HepG2 (cell line): ENCODE measurements at regions not wholly inside any gene's neighbourhood (a gene's known extent, or its start where the extent isn't known, plus 50 kb on each side); places are given as distances from the start of the nearest gene placed in this dataset.

Source experiments
- ATAC-seq: fragments of 200-7000 bp; cut with Tn5 transposase; 3 replicates; pipeline ENCODE4 v1.9.1; 2020; ENCODE audit warnings: mild to moderate bottlenecking, moderate library complexity
- BruUV-seq: library from RNA; stranded (reverse); fragments of 400-500 nt; replicated peaks from 2 replicates; lab custom pipeline; 2021; lab: Mats Ljungman, UMichigan
- CTCF ChIA-PET: fragments of 300-600 bp; formaldehyde crosslinking; extraction: SDS; loops from one replicate; lab custom pipeline; 2021; ENCODE audit warnings: low total read pairs, inconsistent platforms, low intra/inter-chr PET ratio; lab: Yijun Ruan, JAX
- POLR2A ChIA-PET: fragments of 350-600 bp; sonication (Branson Sonifier 250); formaldehyde crosslinking; loops from one replicate; lab custom pipeline; 2020; ENCODE audit warnings: antibody characterized with exemption, inconsistent platforms; lab: Yijun Ruan, JAX
- DNase-seq: peaks from one replicate; pipeline ENCODE4 v3.0.0-alpha.2; 2015; ENCODE audit warnings: low spot score
- FAIRE-seq: peaks from 3 replicates; lab custom pipeline; 2011; peaks lifted over from hg19 to GRCh38; lab: Jason Lieb, UNC
- H2AFZ ChIP-seq: one replicate; pipeline ENCODE4 v1.6.1; 2011; ENCODE audit warnings: low read length, inconsistent platforms
- H3K27ac ChIP-seq: fragments of 300-600 bp; 3 replicates; pipeline ENCODE4 v1.8.0; 2011; ENCODE audit warnings: mixed run types, mild to moderate bottlenecking, mixed read lengths, low read length, inconsistent platforms; ENCODE audit not compliant: insufficient read depth; ENCODE audit errors: extremely low read length
- H3K27me3 ChIP-seq, 2 experiments: fragments of 200-600 bp in 1 of 2; 2 replicates in 1 of 2; 3 replicates in 1 of 2; pipeline versions ENCODE4 v1.6.0 to v1.8.0; 2011; ENCODE audit warnings: low read length in 2 of 2, mild to moderate bottlenecking in 2 of 2, moderate library complexity in 2 of 2, inconsistent platforms in 1 of 2; ENCODE audit not compliant: insufficient read depth in 2 of 2, control insufficient read depth in 1 of 2
- H3K36me3 ChIP-seq, 2 experiments: fragments of 200-600 bp in 1 of 2; replicated peaks in 1 of 2; 2 replicates in 1 of 2; 3 replicates in 1 of 2; pipeline versions ENCODE4 v1.5.1 to v1.8.0; 2011; ENCODE audit warnings: low read length in 2 of 2, inconsistent platforms in 1 of 2; ENCODE audit not compliant: insufficient read depth in 2 of 2, control insufficient read depth in 1 of 2
- H3K4me1 ChIP-seq: 2 replicates; pipeline ENCODE4 v1.5.1; 2012; ENCODE audit warnings: low read length, inconsistent platforms; ENCODE audit not compliant: insufficient read depth
- H3K4me2 ChIP-seq: 2 replicates; pipeline ENCODE4 v1.6.0; 2011; ENCODE audit warnings: low read depth, low read length, inconsistent platforms
- H3K4me3 ChIP-seq, 3 experiments: fragments of 200-600 bp in 1 of 3; sonication (generic), shearing (Covaris generic) in 1 of 3; replicated peaks in 1 of 3; 2 replicates each; pipeline ENCODE4 v1.5.1; 2011 to 2016; ENCODE audit warnings: low read length in 3 of 3, inconsistent platforms in 2 of 3, low read depth in 2 of 3, mild to moderate bottlenecking in 2 of 3, control low read depth in 1 of 3, mixed read lengths in 1 of 3; ENCODE audit not compliant: insufficient read depth in 1 of 3
- H3K79me2 ChIP-seq: one replicate; pipeline ENCODE4 v1.6.1; 2011; ENCODE audit warnings: low read length, inconsistent platforms; ENCODE audit not compliant: insufficient read depth
- H3K9ac ChIP-seq: 2 replicates; pipeline ENCODE4 v1.6.0; 2011; ENCODE audit warnings: mild to moderate bottlenecking, low read depth, low read length, inconsistent platforms; ENCODE audit not compliant: insufficient read depth
- H3K9me3 ChIP-seq: 2 replicates; pipeline ENCODE4 v1.5.1; 2012; ENCODE audit warnings: mild to moderate bottlenecking, low read length
- H4K20me1 ChIP-seq: 2 replicates; pipeline ENCODE4 v1.6.0; 2011; ENCODE audit warnings: inconsistent platforms, mild to moderate bottlenecking, low read length, moderate library complexity; ENCODE audit not compliant: insufficient read depth
- HCFC1 ChIP-seq: fragments of 150-350 bp; IDR thresholded peaks from 2 replicates; pipeline ENCODE4 v1.6.1; 2014; ENCODE audit warnings: low read depth, low read length
- JUNB ChIP-seq: sonication (generic); formaldehyde crosslinking; IDR thresholded peaks from 2 replicates; pipeline ENCODE4 v1.8.0; 2022; ENCODE audit warnings: missing genetic modification reagents, mild to moderate bottlenecking, borderline replicate concordance
- NR2F1 ChIP-seq, 2 experiments: fragments of 450-650 bp in 1 of 2; formaldehyde crosslinking in 1 of 2; IDR thresholded peaks; 2 replicates each; pipeline versions ENCODE4 v1.5.0 to v1.6.1; 2016 to 2020; ENCODE audit warnings: mild to moderate bottlenecking in 1 of 2, missing compliant biosample characterization in 1 of 2, missing genetic modification reagents in 1 of 2, moderate library complexity in 1 of 2
- PAF1 ChIP-seq: IDR thresholded peaks from 2 replicates; pipeline ENCODE4 v1.6.1; 2016; ENCODE audit warnings: missing genetic modification reagents, missing compliant biosample characterization
- SMAD9 ChIP-seq: sonication (generic); formaldehyde crosslinking; IDR thresholded peaks from 2 replicates; pipeline ENCODE4 v1.5.1; 2020; ENCODE audit warnings: mild to moderate bottlenecking, missing genetic modification reagents
- ZNF33A ChIP-seq: sonication (generic); formaldehyde crosslinking; IDR thresholded peaks from 2 replicates; pipeline ENCODE4 v1.5.1; 2020; ENCODE audit warnings: missing genetic modification reagents, mild to moderate bottlenecking, moderate library complexity, borderline replicate concordance
- ZNF713 ChIP-seq: sonication (generic); formaldehyde crosslinking; IDR thresholded peaks from 2 replicates; pipeline ENCODE4 v1.4.0; 2020; ENCODE audit warnings: mild to moderate bottlenecking, missing genetic modification reagents
- ZNF850 ChIP-seq: sonication (generic); formaldehyde crosslinking; conservative IDR thresholded peaks from 2 replicates; pipeline ENCODE4 v1.9.0; 2021; ENCODE audit warnings: mild to moderate bottlenecking, missing genetic modification reagents
- ZSCAN31 ChIP-seq: sonication (generic); formaldehyde crosslinking; IDR thresholded peaks from 2 replicates; pipeline ENCODE4 v1.5.0; 2020; ENCODE audit warnings: low read depth, mild to moderate bottlenecking, missing genetic modification reagents
- WGBS: methylation state at CpG from one replicate; pipeline ENCODE4 v1.1.6; 2017; ENCODE audit warnings: low lambda C conversion rate; 5-methylcytosine and 5-hydroxymethylcytosine counted together
- in situ Hi-C: cut with HindIII; loops from 2 replicates; pipeline ENCODE4 v1.10.0; 2017; ENCODE audit warnings: low pct_unique_long_range_greater_than_20kb; ENCODE audit not compliant: extremely low pct_ligation_motif_present
- intact Hi-C: fragments of 100-400 bp; cut with micrococcal nuclease; formaldehyde crosslinking; loops from one replicate; pipeline ENCODE4 v1.10.0; 2022; ENCODE audit not compliant: unreplicated experiment
- TF ChIP-seq, protein P1 (sequence below): sonication (generic); IDR thresholded peaks from 2 replicates; pipeline ENCODE4 v1.6.1; 2016; ENCODE audit warnings: low read depth, borderline replicate concordance
- TF ChIP-seq, protein P2 (sequence below): sonication (generic); formaldehyde crosslinking; IDR thresholded peaks from 2 replicates; pipeline ENCODE4 v1.5.0; 2020; ENCODE audit warnings: mild to moderate bottlenecking, missing genetic modification reagents
- TF ChIP-seq, protein P3 (sequence below): sonication (generic); formaldehyde crosslinking; IDR thresholded peaks from 2 replicates; pipeline ENCODE4 v1.9.0; 2021; ENCODE audit warnings: missing genetic modification reagents, mild to moderate bottlenecking, borderline replicate concordance
- TF ChIP-seq, protein P4 (sequence below): sonication (generic); formaldehyde crosslinking; IDR thresholded peaks from 2 replicates; pipeline ENCODE4 v1.5.0; 2020; ENCODE audit warnings: mild to moderate bottlenecking, missing genetic modification reagents, borderline replicate concordance
- TF ChIP-seq, protein P5 (sequence below): sonication (generic); formaldehyde crosslinking; IDR thresholded peaks from 2 replicates; pipeline ENCODE4 v1.4.0; 2020; ENCODE audit warnings: mild to moderate bottlenecking, missing genetic modification reagents

DNA sequence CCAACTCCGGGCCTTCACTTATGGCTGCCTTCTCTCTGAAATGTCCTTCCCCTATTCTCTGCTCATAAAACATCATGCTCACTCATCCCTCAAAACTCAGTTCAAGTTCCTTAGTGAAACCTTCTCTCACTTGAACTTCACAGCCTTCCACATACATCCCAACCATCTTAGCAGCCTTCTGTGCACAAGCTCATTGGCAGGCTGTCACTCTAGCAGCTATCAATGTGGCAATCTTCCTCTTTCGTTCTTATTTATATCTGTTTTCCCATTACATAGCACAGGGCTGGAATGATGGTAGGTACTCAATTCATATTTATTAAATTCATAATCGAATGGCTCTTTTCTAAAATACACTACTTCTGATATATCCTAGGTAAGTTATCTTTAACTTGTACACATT lies 66.4 kb upstream of the MCTP2 start:
- in situ Hi-C loops = loop anchor here (5.0 to 10.0 kb wide), 2 partner anchors 157 to 300 kb away; no protein-coding TSS in a partner anchor
- BruUV-seq = no TSS peak
- WGBS = 34% methylated on average over 3 of the region's 3 CpGs

More for the DNA sequence above, 66.4 kb upstream of the MCTP2 start:
- no peak for FAIRE-seq
- no peak overlapping the region for H3K4me3 ChIP-seq
- no peak overlapping the region for H3K9ac ChIP-seq
- no peaks in the 10 kb centered on the region for H3K27me3 ChIP-seq
- no peaks in the 10 kb centered on the region for H3K9me3 ChIP-seq
- TF ChIP-seq NR2F1 (CRISPR knock-in tag; IDR thresholded peaks at IDR 0.05) = no peak
- no peak for TF ChIP-seq JUNB (CRISPR knock-in tag)
- TF ChIP-seq ZSCAN31 (CRISPR knock-in tag) = no peak
- TF ChIP-seq ZNF713 (CRISPR knock-in tag) = no peak
- no peak for TF ChIP-seq PAF1 (CRISPR knock-in tag)
- TF ChIP-seq, protein P1, sequence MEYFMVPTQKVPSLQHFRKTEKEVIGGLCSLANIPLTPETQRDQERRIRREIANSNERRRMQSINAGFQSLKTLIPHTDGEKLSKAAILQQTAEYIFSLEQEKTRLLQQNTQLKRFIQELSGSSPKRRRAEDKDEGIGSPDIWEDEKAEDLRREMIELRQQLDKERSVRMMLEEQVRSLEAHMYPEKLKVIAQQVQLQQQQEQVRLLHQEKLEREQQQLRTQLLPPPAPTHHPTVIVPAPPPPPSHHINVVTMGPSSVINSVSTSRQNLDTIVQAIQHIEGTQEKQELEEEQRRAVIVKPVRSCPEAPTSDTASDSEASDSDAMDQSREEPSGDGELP = no peak
- TF ChIP-seq ZNF850 = no peak
- TF ChIP-seq, protein P2, sequence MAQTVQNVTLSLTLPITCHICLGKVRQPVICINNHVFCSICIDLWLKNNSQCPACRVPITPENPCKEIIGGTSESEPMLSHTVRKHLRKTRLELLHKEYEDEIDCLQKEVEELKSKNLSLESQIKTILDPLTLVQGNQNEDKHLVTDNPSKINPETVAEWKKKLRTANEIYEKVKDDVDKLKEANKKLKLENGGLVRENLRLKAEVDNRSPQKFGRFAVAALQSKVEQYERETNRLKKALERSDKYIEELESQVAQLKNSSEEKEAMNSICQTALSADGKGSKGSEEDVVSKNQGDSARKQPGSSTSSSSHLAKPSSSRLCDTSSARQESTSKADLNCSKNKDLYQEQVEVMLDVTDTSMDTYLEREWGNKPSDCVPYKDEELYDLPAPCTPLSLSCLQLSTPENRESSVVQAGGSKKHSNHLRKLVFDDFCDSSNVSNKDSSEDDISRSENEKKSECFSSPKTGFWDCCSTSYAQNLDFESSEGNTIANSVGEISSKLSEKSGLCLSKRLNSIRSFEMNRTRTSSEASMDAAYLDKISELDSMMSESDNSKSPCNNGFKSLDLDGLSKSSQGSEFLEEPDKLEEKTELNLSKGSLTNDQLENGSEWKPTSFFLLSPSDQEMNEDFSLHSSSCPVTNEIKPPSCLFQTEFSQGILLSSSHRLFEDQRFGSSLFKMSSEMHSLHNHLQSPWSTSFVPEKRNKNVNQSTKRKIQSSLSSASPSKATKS = no peak
- TF ChIP-seq HCFC1 = no peak
- TF ChIP-seq SMAD9 (CRISPR knock-in tag) = no peak
- no peak for TF ChIP-seq ZNF33A (CRISPR knock-in tag)
- TF ChIP-seq, protein P3, sequence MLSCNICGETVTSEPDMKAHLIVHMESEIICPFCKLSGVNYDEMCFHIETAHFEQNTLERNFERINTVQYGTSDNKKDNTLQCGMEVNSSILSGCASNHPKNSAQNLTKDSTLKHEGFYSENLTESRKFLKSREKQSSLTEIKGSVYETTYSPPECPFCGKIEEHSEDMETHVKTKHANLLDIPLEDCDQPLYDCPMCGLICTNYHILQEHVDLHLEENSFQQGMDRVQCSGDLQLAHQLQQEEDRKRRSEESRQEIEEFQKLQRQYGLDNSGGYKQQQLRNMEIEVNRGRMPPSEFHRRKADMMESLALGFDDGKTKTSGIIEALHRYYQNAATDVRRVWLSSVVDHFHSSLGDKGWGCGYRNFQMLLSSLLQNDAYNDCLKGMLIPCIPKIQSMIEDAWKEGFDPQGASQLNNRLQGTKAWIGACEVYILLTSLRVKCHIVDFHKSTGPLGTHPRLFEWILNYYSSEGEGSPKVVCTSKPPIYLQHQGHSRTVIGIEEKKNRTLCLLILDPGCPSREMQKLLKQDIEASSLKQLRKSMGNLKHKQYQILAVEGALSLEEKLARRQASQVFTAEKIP = no peak
- TF ChIP-seq, protein P4, sequence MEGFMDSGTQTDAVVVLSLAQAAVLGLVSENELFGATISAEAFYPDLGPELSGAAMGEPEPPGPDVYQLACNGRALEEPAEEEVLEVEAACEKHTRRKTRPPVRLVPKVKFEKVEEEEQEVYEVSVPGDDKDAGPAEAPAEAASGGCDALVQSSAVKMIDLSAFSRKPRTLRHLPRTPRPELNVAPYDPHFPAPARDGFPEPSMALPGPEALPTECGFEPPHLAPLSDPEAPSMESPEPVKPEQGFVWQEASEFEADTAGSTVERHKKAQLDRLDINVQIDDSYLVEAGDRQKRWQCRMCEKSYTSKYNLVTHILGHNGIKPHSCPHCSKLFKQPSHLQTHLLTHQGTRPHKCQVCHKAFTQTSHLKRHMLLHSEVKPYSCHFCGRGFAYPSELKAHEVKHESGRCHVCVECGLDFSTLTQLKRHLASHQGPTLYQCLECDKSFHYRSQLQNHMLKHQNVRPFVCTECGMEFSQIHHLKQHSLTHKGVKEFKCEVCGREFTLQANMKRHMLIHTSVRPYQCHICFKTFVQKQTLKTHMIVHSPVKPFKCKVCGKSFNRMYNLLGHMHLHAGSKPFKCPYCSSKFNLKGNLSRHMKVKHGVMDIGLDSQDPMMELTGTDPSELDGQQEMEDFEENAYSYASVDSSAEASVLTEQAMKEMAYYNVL = no peak
- TF ChIP-seq, protein P5, sequence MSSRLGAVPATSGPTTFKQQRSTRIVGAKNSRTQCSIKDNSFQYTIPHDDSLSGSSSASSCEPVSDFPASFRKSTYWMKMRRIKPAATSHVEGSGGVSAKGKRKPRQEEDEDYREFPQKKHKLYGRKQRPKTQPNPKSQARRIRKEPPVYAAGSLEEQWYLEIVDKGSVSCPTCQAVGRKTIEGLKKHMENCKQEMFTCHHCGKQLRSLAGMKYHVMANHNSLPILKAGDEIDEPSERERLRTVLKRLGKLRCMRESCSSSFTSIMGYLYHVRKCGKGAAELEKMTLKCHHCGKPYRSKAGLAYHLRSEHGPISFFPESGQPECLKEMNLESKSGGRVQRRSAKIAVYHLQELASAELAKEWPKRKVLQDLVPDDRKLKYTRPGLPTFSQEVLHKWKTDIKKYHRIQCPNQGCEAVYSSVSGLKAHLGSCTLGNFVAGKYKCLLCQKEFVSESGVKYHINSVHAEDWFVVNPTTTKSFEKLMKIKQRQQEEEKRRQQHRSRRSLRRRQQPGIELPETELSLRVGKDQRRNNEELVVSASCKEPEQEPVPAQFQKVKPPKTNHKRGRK (CRISPR knock-in tag) = no peak
- no peaks in the 10 kb centered on the region for H3K79me2 ChIP-seq
- DNase-seq = no peak
- H3K4me2 ChIP-seq = no peak overlapping the region
- no peaks in the 10 kb centered on the region for H3K4me1 ChIP-seq
- no peak overlapping the region for H2AFZ ChIP-seq
- ATAC-seq = no peak
- no peak overlapping the region for H3K27ac ChIP-seq
- H3K36me3 ChIP-seq = no peaks in the 10 kb centered on the region
- H4K20me1 ChIP-seq = no peaks in the 10 kb centered on the region
- ChIA-PET CTCF (interaction anchor here (0.7 to 6.1 kb wide), 2 partner anchors 159 to 162 kb away, joined by 3 to 61 read pairs; no protein-coding TSS in a partner anchor), POLR2A (no interaction called here)
- intact Hi-C loops = loop anchor here (1.0 to 5.0 kb wide), 4 partner anchors 66 to 1063 kb away; partner anchors contain the start of gene MCTP2
